Astrocyte of the cerebellum (primary cell): ENCODE measurements at regions not wholly inside any gene's neighbourhood (a gene's known extent, or its start where the extent isn't known, plus 50 kb on each side); places are given as distances from the start of the nearest gene placed in this dataset.

Experiments used
- DNase-seq: peaks from one replicate; pipeline ENCODE4 v3.0.0-alpha.2; 2011; ENCODE audit warnings: low read depth
- H3K4me3 ChIP-seq: 2 replicates; pipeline ENCODE4 v1.5.1; 2011; ENCODE audit warnings: mild to moderate bottlenecking, low read depth, low read length, moderate library complexity
- CTCF ChIP-seq: IDR thresholded peaks from 2 replicates; pipeline ENCODE4 v1.5.1; 2012; ENCODE audit warnings: low read length, low read depth, moderate library complexity, mild to moderate bottlenecking; ENCODE audit errors: missing control alignments
- in situ Hi-C: cut with HindIII; loops from 2 replicates; pipeline ENCODE4 v1.10.0; 2017; ENCODE audit warnings: low sequenced_read_pairs

- in situ Hi-C loops: no loop called here
- no peak for DNase-seq
- H3K4me3 ChIP-seq: no peak overlapping the region
- no peak for TF ChIP-seq CTCF
Measured at GRCh38 chr4:131084997-131085396, 1989.0 kb downstream of the C4orf33 start.

- TF ChIP-seq CTCF: peak; percentile 22
- no peak overlapping the region for H3K4me3 ChIP-seq
- peak; percentile 64 for DNase-seq
- in situ Hi-C loops: no loop called here
Measured at GRCh38 chr4:131091896-131092295, 1995.9 kb downstream of the C4orf33 start.

GRCh38 chr4:131093303-131093702 lies 1997.4 kb downstream of the C4orf33 start:
- no peak for DNase-seq
- H3K4me3 ChIP-seq: no peak overlapping the region
- no peak for TF ChIP-seq CTCF
- in situ Hi-C loops: no loop called here

GRCh38 chr4:131098976-131099375 lies 2003.0 kb downstream of the C4orf33 start:
- no peak overlapping the region for H3K4me3 ChIP-seq
- TF ChIP-seq CTCF: no peak
- no peak for DNase-seq
- in situ Hi-C loops: no loop called here

- in situ Hi-C loops: no loop called here
- no peak for TF ChIP-seq CTCF
- no peak for DNase-seq
- H3K4me3 ChIP-seq: no peak overlapping the region
Measured at GRCh38 chr4:131113273-131113672, 2017.3 kb downstream of the C4orf33 start.

- in situ Hi-C loops: no loop called here
- no peak for DNase-seq
- no peak for TF ChIP-seq CTCF
- H3K4me3 ChIP-seq: no peak overlapping the region
Measured at GRCh38 chr4:131113704-131114103, 2017.8 kb downstream of the C4orf33 start.

GRCh38 chr4:131119661-131120060 lies 2023.7 kb downstream of the C4orf33 start:
- no peak for DNase-seq
- H3K4me3 ChIP-seq: no peak overlapping the region
- in situ Hi-C loops: no loop called here
- TF ChIP-seq CTCF: no peak
